Adrenal gland (tissue), 5 donors: ENCODE measurements at regions not wholly inside any gene's neighbourhood (a gene's known extent, or its start where the extent isn't known, plus 50 kb on each side); places are given as distances from the start of the nearest gene placed in this dataset.

Experiments used
- POLR2A ChIP-seq, 2 donors: fragments of 450-650 bp; IDR thresholded peaks; one replicate each; pipeline ENCODE4 v1.6.1; 2017; ENCODE audit warnings: antibody characterized with exemption in 2 of 2, mild to moderate bottlenecking in 2 of 2, moderate library complexity in 1 of 2
- TF ChIP-seq, protein P1 (sequence below), 6 experiments: fragments of 450-650 bp in 4 of 6; fragments of 200-600 bp in 2 of 6; sonication (generic) in 1 of 6; IDR thresholded peaks; 1 replicate in 5 of 6; 2 replicates in 1 of 6; pipeline versions ENCODE4 v1.5.1 to v1.8.0; 2016 to 2021; ENCODE audit warnings: antibody characterized with exemption in 6 of 6, mild to moderate bottlenecking in 2 of 6, moderate library complexity in 1 of 6
- donor health status: DM: no; HTN: no; CAD: no.

DNA sequence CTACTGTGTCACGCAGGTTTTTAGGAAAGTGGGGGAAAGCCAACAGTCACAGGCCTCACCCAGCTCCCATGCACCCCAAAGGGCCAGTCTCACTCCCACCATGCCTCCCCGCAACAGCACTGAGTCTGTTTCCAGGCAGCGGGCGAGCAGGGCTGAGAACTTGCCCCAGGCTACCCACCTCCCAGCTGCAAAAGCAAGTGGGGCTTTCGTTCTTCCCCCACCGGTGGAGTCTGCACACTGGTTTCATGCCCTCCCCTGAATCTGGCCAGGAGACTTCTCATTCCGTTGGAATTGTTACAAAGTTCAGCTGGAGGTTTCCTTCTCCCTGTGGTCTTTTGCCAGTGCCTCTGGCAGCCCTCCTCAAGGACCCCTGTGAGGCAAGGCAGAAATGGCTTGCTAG lies 53.6 kb upstream of the KCNJ15 start:
- TF ChIP-seq POLR2A (IDR thresholded peaks at IDR 0.05) = no peak
- TF ChIP-seq, protein P1, sequence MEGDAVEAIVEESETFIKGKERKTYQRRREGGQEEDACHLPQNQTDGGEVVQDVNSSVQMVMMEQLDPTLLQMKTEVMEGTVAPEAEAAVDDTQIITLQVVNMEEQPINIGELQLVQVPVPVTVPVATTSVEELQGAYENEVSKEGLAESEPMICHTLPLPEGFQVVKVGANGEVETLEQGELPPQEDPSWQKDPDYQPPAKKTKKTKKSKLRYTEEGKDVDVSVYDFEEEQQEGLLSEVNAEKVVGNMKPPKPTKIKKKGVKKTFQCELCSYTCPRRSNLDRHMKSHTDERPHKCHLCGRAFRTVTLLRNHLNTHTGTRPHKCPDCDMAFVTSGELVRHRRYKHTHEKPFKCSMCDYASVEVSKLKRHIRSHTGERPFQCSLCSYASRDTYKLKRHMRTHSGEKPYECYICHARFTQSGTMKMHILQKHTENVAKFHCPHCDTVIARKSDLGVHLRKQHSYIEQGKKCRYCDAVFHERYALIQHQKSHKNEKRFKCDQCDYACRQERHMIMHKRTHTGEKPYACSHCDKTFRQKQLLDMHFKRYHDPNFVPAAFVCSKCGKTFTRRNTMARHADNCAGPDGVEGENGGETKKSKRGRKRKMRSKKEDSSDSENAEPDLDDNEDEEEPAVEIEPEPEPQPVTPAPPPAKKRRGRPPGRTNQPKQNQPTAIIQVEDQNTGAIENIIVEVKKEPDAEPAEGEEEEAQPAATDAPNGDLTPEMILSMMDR (IDR thresholded peaks at IDR 0.05) = no peak
